ENCODE measurements at regions not wholly inside any gene's neighbourhood (a gene's known extent, or its start where the extent isn't known, plus 50 kb on each side); places are given as distances from the start of the nearest gene placed in this dataset.

DNA sequence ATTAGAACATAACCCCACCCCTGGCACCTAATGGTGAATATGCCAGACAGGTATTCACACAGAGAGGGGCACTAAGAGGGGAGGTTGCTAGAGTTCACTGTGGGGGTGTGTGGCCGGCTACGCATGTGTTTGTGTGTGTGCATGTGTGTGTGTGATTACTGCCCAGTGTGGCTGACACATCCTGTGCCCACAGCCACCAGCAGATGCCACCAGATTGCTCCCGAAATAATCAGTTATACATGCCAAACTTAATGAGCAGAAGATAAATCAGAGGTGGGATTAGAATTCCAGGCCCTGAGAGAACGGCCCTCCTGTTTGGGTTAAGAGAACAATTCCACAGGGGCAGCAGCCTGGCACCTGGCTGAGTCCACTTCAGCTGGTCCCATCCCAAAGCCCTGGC, 91.8 kb upstream of the TBCA start:
- WGBS, result 86% methylated on average over 4 of the region's 4 CpGs
- no peak overlapping the region for H3K27ac ChIP-seq (replicated peaks in 1 of 4)
- intact Hi-C loops (cut with DNase I), result no loop called here
- no peak overlapping the region for H3K4me3 ChIP-seq
- no peaks in the 10 kb centered on the region for H3K36me3 ChIP-seq
- no peak for DNase-seq (ENCODE audit: extremely low spot score)
- H3K9me3 ChIP-seq, result no peaks in the 10 kb centered on the region
- H3K4me1 ChIP-seq, result no peaks in the 10 kb centered on the region
- TF ChIP-seq POLR2AphosphoS5 (IDR thresholded peaks at IDR 0.05) (no peak), EP300 (IDR thresholded peaks at IDR 0.05) (no peak)
- TF ChIP-seq, protein P1, sequence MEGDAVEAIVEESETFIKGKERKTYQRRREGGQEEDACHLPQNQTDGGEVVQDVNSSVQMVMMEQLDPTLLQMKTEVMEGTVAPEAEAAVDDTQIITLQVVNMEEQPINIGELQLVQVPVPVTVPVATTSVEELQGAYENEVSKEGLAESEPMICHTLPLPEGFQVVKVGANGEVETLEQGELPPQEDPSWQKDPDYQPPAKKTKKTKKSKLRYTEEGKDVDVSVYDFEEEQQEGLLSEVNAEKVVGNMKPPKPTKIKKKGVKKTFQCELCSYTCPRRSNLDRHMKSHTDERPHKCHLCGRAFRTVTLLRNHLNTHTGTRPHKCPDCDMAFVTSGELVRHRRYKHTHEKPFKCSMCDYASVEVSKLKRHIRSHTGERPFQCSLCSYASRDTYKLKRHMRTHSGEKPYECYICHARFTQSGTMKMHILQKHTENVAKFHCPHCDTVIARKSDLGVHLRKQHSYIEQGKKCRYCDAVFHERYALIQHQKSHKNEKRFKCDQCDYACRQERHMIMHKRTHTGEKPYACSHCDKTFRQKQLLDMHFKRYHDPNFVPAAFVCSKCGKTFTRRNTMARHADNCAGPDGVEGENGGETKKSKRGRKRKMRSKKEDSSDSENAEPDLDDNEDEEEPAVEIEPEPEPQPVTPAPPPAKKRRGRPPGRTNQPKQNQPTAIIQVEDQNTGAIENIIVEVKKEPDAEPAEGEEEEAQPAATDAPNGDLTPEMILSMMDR (IDR thresholded peaks at IDR 0.05), result no peak
- H3K27me3 ChIP-seq, result peaks cover 0 to 15% (median 0%) of the 10 kb centered on the region in 4 donors

DNA sequence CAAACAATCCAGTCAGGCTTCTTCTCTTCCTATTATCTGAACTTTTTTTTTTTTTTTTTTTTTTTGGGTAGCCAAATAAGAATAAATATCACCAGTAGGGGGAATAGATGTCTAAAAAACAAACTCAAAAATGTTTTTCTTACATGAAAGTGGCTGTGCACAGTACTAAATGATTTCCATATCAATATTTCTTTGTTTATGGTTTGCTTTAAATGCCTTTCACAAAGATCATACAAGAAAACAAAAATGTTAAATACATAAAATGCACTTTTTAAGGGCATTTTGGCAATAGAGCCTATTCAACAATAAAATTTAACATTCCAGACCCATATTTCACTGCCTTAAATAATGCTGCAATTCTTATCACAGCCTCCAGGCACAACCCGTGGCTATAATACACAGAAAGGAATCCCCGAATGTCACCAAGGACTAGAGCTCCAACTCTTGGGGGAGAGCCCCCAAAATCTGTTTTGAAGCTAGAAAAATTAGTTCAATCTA, 91.1 kb upstream of the TBCA start:
- Histone ChIP-seq H3K27me3 (peaks cover 0 to 15% (median 0%) of the 10 kb centered on the region in 4 donors), H3K9me3 (no peaks in the 10 kb centered on the region), H3K4me1 (no peaks in the 10 kb centered on the region), H3K4me3 (no peak overlapping the region), H3K36me3 (no peaks in the 10 kb centered on the region), H3K27ac (replicated peaks in 1 of 4) (no peak overlapping the region)
- TF ChIP-seq EP300 (IDR thresholded peaks at IDR 0.05) (no peak), POLR2AphosphoS5 (IDR thresholded peaks at IDR 0.05) (no peak), POLR2A (IDR thresholded peaks at IDR 0.05; ENCODE audit: low read depth) (no peak)
- TF ChIP-seq, protein P1 (IDR thresholded peaks at IDR 0.05), result peak in 1 of 3 experiments; percentile 14
- WGBS, result 44% methylated on average over 2 of the region's 2 CpGs
- no peak for DNase-seq (ENCODE audit: extremely low spot score)
- intact Hi-C loops (cut with DNase I), result no loop called here

DNA sequence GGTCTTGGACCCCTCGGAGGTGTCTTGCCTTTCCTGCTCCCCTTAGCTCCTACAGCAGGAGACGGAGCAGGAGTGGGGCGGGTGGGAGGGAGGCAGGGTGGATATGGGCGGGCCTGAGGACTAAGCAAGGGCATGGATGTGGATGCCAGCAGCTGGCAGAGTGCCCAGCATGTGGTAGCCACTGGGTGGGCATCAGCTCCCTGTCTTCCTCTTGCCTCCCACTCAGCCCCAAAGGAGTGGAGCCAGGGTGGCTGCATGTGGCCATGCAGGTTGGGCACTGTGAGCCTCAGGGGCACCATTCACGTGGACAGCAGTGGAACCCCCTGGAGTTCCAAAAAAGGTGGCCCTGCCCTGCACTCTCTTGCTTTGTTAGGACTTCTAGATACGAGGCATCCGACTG, 90.1 kb upstream of the TBCA start:
- no peak overlapping the region for H3K4me3 ChIP-seq
- no peaks in the 10 kb centered on the region for H3K36me3 ChIP-seq
- H3K27ac ChIP-seq (replicated peaks in 1 of 4), result no peak overlapping the region
- H3K4me1 ChIP-seq, result no peaks in the 10 kb centered on the region
- peaks cover 0 to 15% (median 0%) of the 10 kb centered on the region in 4 donors for H3K27me3 ChIP-seq
- intact Hi-C loops (cut with DNase I), result no loop called here
- no peak for TF ChIP-seq POLR2AphosphoS5 (IDR thresholded peaks at IDR 0.05)
- 86% methylated on average over 4 of the region's 7 CpGs for WGBS
- no peaks in the 10 kb centered on the region for H3K9me3 ChIP-seq
- DNase-seq (ENCODE audit: extremely low spot score), result no peak

DNA sequence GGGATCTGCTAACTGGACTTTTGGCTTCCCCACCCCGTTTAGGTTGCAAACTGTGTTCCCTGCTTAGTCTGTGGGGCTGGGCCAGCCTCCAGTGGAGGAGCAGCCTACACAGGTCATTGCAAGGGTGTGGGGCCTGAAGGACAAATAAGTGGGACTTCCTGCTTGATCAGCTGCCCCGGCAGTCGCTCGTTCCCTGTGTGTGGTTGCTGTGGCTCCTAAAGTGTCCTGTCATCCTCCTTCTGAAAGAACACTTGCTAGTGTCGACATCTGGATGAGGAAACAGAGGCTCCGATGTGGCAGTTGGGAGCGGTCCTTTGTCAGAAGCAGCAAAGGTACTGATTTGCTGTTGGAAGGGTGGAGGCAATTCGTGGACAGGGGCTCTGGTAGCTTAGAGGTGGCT, 88.9 kb upstream of the TBCA start:
- 65% methylated on average over 7 of the region's 8 CpGs for WGBS
- Histone ChIP-seq H3K4me1 (no peaks in the 10 kb centered on the region), H3K4me3 (no peak overlapping the region), H3K9me3 (no peaks in the 10 kb centered on the region), H3K27me3 (peaks cover 0 to 15% (median 0%) of the 10 kb centered on the region in 4 donors), H3K36me3 (no peaks in the 10 kb centered on the region), H3K27ac (replicated peaks in 1 of 4) (no peak overlapping the region)
- TF ChIP-seq EP300 (IDR thresholded peaks at IDR 0.05) (no peak), POLR2A (IDR thresholded peaks at IDR 0.05; ENCODE audit: low read depth) (no peak), POLR2AphosphoS5 (IDR thresholded peaks at IDR 0.05) (no peak)
- TF ChIP-seq, protein P1 (IDR thresholded peaks at IDR 0.05), result no peak
- intact Hi-C loops (cut with DNase I), result no loop called here
- DNase-seq (ENCODE audit: extremely low spot score), result no peak

DNA sequence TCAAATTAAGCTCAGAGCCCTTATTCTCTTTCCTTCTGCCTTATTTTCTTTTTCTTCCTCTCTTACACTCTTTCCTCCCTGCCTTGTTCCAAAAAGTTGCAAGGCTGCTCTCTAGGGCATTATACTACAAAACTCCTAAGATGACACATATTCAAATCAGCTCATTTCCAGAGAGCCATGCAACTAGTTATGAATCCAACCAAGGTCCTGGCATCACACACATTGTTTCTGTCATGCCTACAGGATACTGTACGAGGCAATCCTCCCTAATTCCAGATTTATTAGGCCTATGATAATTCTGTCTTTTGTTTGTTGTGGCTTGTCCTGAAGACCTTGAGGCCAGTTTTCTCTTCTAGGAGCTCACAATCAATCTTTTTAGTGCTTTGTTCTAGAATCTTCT, 87.0 kb upstream of the TBCA start:
- no peaks in the 10 kb centered on the region for H3K36me3 ChIP-seq
- intact Hi-C loops (cut with DNase I), result no loop called here
- no peak overlapping the region for H3K27ac ChIP-seq (replicated peaks in 1 of 4)
- 35% methylated on average over 1 of the region's 1 CpG for WGBS
- peak; percentile 14 for DNase-seq (ENCODE audit: extremely low spot score)
- H3K27me3 ChIP-seq, result peaks cover 0 to 15% (median 0%) of the 10 kb centered on the region in 4 donors
- TF ChIP-seq POLR2A (IDR thresholded peaks at IDR 0.05; ENCODE audit: low read depth) (no peak), EP300 (IDR thresholded peaks at IDR 0.05) (no peak), POLR2AphosphoS5 (IDR thresholded peaks at IDR 0.05) (no peak)
- TF ChIP-seq, protein P1 (IDR thresholded peaks at IDR 0.05), result no peak
- no peaks in the 10 kb centered on the region for H3K4me1 ChIP-seq
- no peak overlapping the region for H3K4me3 ChIP-seq
- H3K9me3 ChIP-seq, result no peaks in the 10 kb centered on the region
